Esophagus squamous epithelium (tissue), 4 donors: ENCODE measurements at regions not wholly inside any gene's neighbourhood (a gene's known extent, or its start where the extent isn't known, plus 50 kb on each side); places are given as distances from the start of the nearest gene placed in this dataset.

Experiments
- POLR2A ChIP-seq, 4 donors: fragments of 450-650 bp; IDR thresholded peaks; one replicate each; pipeline ENCODE4 v1.6.1; 2017; ENCODE audit warnings: antibody characterized with exemption in 4 of 4, mild to moderate bottlenecking in 4 of 4, moderate library complexity in 3 of 4
- TF ChIP-seq, protein P1 (sequence below), 6 experiments: fragments of 450-650 bp in 4 of 6; fragments of 200-600 bp in 2 of 6; sonication (generic) in 2 of 6; IDR thresholded peaks; one replicate each; pipeline ENCODE4 v1.5.1; 2016 to 2019; ENCODE audit warnings: antibody characterized with exemption in 6 of 6, mild to moderate bottlenecking in 4 of 6, moderate library complexity in 4 of 6

DNA sequence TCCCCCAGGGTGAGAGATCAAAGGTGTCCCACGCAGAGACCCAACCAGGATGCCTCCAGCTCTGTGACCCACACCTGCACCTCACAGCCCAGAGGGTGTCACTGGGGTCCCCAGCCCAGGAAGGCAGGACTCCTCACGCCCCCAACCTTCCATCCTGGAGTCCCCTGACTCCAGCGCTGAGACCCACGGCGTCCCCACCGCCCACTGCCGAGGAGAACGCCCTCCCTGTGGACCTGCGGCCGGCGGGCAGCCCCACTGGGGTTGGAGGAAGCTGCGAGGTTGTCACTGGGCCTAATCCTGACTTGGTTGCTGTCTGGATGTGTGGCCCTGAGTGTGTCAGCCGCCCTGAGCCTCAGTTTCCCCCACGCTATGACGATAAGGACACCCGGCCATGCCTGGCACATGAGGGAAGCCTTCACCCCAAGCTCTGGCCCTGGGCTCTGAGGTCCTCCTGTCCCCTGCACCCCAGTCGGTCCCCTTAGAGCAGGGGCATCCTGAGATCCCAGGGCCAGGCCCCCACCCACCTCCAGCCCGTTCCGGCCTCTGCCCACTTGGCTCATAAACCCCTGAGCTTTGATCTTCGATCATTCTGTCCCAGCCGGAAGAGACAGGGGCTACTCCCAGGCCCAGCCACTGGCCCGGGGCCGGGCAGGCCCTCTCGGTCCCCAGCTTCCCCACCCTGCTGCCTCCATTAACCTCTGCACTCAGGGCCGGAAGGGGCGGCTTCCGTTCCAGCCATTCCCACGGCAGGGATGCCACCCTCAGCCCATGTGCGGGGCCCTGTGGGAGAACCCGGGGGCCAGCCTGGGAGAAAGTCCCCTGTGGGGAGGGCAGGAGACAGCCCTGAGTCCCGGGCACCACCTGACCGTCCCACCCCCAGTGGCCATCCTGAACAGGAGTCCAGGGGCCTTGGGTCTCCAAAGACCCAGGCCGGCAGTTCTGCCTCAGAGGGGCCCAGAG lies 113.2 kb downstream of the MICALL2 start:
- TF ChIP-seq, protein P1, sequence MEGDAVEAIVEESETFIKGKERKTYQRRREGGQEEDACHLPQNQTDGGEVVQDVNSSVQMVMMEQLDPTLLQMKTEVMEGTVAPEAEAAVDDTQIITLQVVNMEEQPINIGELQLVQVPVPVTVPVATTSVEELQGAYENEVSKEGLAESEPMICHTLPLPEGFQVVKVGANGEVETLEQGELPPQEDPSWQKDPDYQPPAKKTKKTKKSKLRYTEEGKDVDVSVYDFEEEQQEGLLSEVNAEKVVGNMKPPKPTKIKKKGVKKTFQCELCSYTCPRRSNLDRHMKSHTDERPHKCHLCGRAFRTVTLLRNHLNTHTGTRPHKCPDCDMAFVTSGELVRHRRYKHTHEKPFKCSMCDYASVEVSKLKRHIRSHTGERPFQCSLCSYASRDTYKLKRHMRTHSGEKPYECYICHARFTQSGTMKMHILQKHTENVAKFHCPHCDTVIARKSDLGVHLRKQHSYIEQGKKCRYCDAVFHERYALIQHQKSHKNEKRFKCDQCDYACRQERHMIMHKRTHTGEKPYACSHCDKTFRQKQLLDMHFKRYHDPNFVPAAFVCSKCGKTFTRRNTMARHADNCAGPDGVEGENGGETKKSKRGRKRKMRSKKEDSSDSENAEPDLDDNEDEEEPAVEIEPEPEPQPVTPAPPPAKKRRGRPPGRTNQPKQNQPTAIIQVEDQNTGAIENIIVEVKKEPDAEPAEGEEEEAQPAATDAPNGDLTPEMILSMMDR (IDR thresholded peaks at IDR 0.05) = no peak
- no peak for TF ChIP-seq POLR2A (IDR thresholded peaks at IDR 0.05)
